ENCODE measurements at regions not wholly inside any gene's neighbourhood (a gene's known extent, or its start where the extent isn't known, plus 50 kb on each side); places are given as distances from the start of the nearest gene placed in this dataset.

- Histone ChIP-seq H3K4me3 (replicated peaks in 1 of 3; ENCODE audit: insufficient read depth in 1 of 3, low read depth in 1 of 3, low read length in 3 of 3) (no peak overlapping the region), H3K9me3 (replicated peaks; ENCODE audit: control insufficient read depth, insufficient read depth, low read length) (no peaks in the 10 kb centered on the region), H4K20me1 (replicated peaks; ENCODE audit: control insufficient read depth, extremely low read depth, insufficient read depth, low read length) (no peaks in the 10 kb centered on the region), H3K9ac (replicated peaks; ENCODE audit: extremely low read depth, insufficient read depth, low read length) (no peak overlapping the region), H3K79me2 (ENCODE audit: control insufficient read depth, insufficient read depth, low read length) (no peaks in the 10 kb centered on the region), H3K36me3 (ENCODE audit: control insufficient read depth in 2 of 2, extremely low read depth in 1 of 2, insufficient read depth in 2 of 2, low read length in 2 of 2) (no peaks in the 10 kb centered on the region), H3K27ac (ENCODE audit: insufficient read depth, low read depth, low read length) (no peak overlapping the region), H3K4me2 (ENCODE audit: insufficient read depth, low read length) (no peak overlapping the region), H3K9me1 (replicated peaks; ENCODE audit: control insufficient read depth, extremely low read depth, insufficient read depth, low read length) (no peaks in the 10 kb centered on the region), H2AFZ (ENCODE audit: low read depth, low read length) (no peak overlapping the region), H3K27me3 (ENCODE audit: control insufficient read depth in 2 of 2, insufficient read depth in 2 of 2, low read length in 2 of 2) (no peaks in the 10 kb centered on the region), H3K4me1 (ENCODE audit: control insufficient read depth, extremely low read depth, insufficient read depth, low read length) (no peaks in the 10 kb centered on the region)
- ChIA-PET CTCF (no interaction called here), POLR2A (no interaction called here)
- peak; percentile 1 for DNase-seq (ENCODE audit: low read depth, low spot score)
- TF ChIP-seq JUN (IDR thresholded peaks at IDR 0.05; ENCODE audit: borderline replicate concordance, insufficient read depth, insufficient read length, low read depth) (no peak), POLR2AphosphoS5 (IDR thresholded peaks at IDR 0.05; ENCODE audit: insufficient read depth, low read depth, low read length) (no peak), FOS (IDR thresholded peaks at IDR 0.05; ENCODE audit: borderline replicate concordance, insufficient read depth, low read length) (no peak), POLR2A (IDR thresholded peaks at IDR 0.05; ENCODE audit: low read depth, low read length) (no peak), GATA2 (IDR thresholded peaks at IDR 0.05; ENCODE audit: insufficient read depth, insufficient read length, low read depth, low read length) (no peak), MAX (IDR thresholded peaks at IDR 0.05; ENCODE audit: insufficient read depth, insufficient read length) (no peak), MYC (IDR thresholded peaks at IDR 0.05; ENCODE audit: low read depth, low read length) (no peak), EZH2 (IDR thresholded peaks at IDR 0.05; ENCODE audit: borderline replicate concordance, low read depth, low read length, severe bottlenecking) (no peak)
- dilution Hi-C loops (cut with MboI; ENCODE audit: extremely low pct_ligation_motif_present, low sequenced_read_pairs) (no loop called here), intact Hi-C loops (cut with micrococcal nuclease) (no loop called here)
- BruUV-seq (replicated peaks), result no TSS peak
- no peak for FAIRE-seq
Measured at GRCh38 chr1:194159941-194160340, 973.5 kb upstream of the B3GALT2 start.

- no peak overlapping the region for H3K9ac ChIP-seq (replicated peaks; ENCODE audit: extremely low read depth, insufficient read depth, low read length)
- no peak overlapping the region for H3K4me2 ChIP-seq (ENCODE audit: insufficient read depth, low read length)
- H3K9me3 ChIP-seq (replicated peaks; ENCODE audit: control insufficient read depth, insufficient read depth, low read length), result no peaks in the 10 kb centered on the region
- H2AFZ ChIP-seq (ENCODE audit: low read depth, low read length), result no peak overlapping the region
- CTCF ChIA-PET, result no interaction called here
- POLR2A ChIA-PET, result no interaction called here
- dilution Hi-C loops (cut with MboI; ENCODE audit: extremely low pct_ligation_motif_present, low sequenced_read_pairs), result no loop called here
- BruUV-seq (replicated peaks), result no TSS peak
- H3K4me1 ChIP-seq (ENCODE audit: control insufficient read depth, extremely low read depth, insufficient read depth, low read length), result no peaks in the 10 kb centered on the region
- H3K4me3 ChIP-seq (replicated peaks in 1 of 3; ENCODE audit: insufficient read depth in 1 of 3, low read depth in 1 of 3, low read length in 3 of 3), result no peak overlapping the region
- intact Hi-C loops (cut with micrococcal nuclease), result no loop called here
- H3K36me3 ChIP-seq (ENCODE audit: control insufficient read depth in 2 of 2, extremely low read depth in 1 of 2, insufficient read depth in 2 of 2, low read length in 2 of 2), result no peaks in the 10 kb centered on the region
- H3K79me2 ChIP-seq (ENCODE audit: control insufficient read depth, insufficient read depth, low read length), result no peaks in the 10 kb centered on the region
- FAIRE-seq (no peak), DNase-seq (ENCODE audit: low read depth, low spot score) (no peak)
- H4K20me1 ChIP-seq (replicated peaks; ENCODE audit: control insufficient read depth, extremely low read depth, insufficient read depth, low read length), result no peaks in the 10 kb centered on the region
- peaks cover 2% of the 10 kb centered on the region for H3K9me1 ChIP-seq (replicated peaks; ENCODE audit: control insufficient read depth, extremely low read depth, insufficient read depth, low read length)
- H3K27ac ChIP-seq (ENCODE audit: insufficient read depth, low read depth, low read length), result no peak overlapping the region
- TF ChIP-seq CTCF (IDR thresholded peaks at IDR 0.05; ENCODE audit: extremely low read depth in 1 of 2, insufficient read depth in 1 of 2, low read depth in 1 of 2, low read length in 2 of 2), result no peak
- no peak for TF ChIP-seq JUN (IDR thresholded peaks at IDR 0.05; ENCODE audit: borderline replicate concordance, insufficient read depth, insufficient read length, low read depth)
- TF ChIP-seq MAX (IDR thresholded peaks at IDR 0.05; ENCODE audit: insufficient read depth, insufficient read length), result no peak
- TF ChIP-seq POLR2A (IDR thresholded peaks at IDR 0.05; ENCODE audit: low read depth, low read length), result no peak
- TF ChIP-seq EZH2 (IDR thresholded peaks at IDR 0.05; ENCODE audit: borderline replicate concordance, low read depth, low read length, severe bottlenecking), result no peak
- TF ChIP-seq MYC (IDR thresholded peaks at IDR 0.05; ENCODE audit: low read depth, low read length), result no peak
- H3K27me3 ChIP-seq (ENCODE audit: control insufficient read depth in 2 of 2, insufficient read depth in 2 of 2, low read length in 2 of 2), result no peaks in the 10 kb centered on the region
Measured at GRCh38 chr1:194155962-194156361, 969.5 kb upstream of the B3GALT2 start.
